ENCODE measurements at regions not wholly inside any gene's neighbourhood (a gene's known extent, or its start where the extent isn't known, plus 50 kb on each side); places are given as distances from the start of the nearest gene placed in this dataset.
A peak's percentile ranks its signal among the peaks of the same experiment; 100 is the strongest.
"Not testable (repeated sequence)": the region's sequence is repeated elsewhere in the genome, so short reads cannot be mapped to it uniquely, and the experiment has no call there.

DNA sequence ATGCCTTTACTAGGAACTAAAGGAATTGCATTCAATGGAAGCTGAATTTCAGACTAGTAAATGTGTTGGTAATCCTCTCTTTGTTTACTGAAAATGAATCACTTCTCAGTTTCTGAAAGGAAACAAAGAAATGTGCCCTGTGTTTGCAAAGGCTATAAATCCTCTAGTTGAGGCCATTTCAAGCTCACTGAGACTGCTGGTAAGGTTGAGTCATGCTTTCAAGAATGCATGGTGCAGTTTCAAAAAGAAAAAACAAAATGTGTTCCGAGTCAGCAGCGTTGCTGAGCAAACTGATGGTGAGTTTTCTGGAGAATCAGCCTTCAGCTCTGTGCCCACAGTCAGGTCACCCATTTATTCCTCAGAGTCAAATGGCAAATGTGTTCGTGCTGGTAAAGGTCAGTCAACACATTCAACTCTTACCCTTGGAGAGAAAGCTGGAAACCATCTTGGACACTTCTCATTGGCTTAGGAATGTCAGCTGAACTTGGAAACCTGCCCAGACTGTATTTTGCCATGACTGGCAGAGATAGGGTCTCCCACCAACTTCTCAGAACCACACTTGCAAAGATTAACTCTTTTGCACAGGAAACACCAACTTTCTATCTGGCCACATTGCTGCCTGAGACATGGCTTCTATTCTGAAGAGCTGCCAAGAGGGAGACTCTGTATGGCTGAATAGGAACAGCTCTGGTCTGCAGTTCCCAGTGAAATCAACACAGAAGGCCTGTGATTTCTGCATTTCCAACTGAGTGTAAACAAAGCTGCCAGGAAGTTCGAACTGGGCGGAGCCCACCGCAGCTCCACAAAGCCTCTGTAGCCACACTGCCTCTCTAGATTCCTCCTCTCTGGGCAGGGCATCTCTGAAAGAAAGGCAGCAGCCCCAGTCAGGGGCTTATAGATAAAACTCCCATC lies 484.4 kb downstream of the ATP23 start:
- no peaks in the 10 kb centered on the region for H3K79me2 ChIP-seq (ENCODE audit: control insufficient read depth, insufficient read depth, low read length, unreplicated experiment)
- peak overlapping the region; percentile 13 for H2AFZ ChIP-seq (ENCODE audit: low read length, unreplicated experiment)
- H3K4me3 ChIP-seq (ENCODE audit: low read depth, low read length), result peak overlapping the region; percentile 48
- peaks cover 37% of the 10 kb centered on the region for H3K4me1 ChIP-seq (ENCODE audit: control insufficient read depth, insufficient read depth, low read length, unreplicated experiment)
- peak overlapping the region; percentile 90 for H3K27ac ChIP-seq (ENCODE audit: low read depth, low read length)
- H3K36me3 ChIP-seq (ENCODE audit: insufficient read depth, low read length), result 0 out of 2 replicates have a peak, but pooled peaks cover under 1% of the 10 kb centered on the region
- no peaks in the 10 kb centered on the region for H3K27me3 ChIP-seq (ENCODE audit: insufficient read depth, low read length)

DNA sequence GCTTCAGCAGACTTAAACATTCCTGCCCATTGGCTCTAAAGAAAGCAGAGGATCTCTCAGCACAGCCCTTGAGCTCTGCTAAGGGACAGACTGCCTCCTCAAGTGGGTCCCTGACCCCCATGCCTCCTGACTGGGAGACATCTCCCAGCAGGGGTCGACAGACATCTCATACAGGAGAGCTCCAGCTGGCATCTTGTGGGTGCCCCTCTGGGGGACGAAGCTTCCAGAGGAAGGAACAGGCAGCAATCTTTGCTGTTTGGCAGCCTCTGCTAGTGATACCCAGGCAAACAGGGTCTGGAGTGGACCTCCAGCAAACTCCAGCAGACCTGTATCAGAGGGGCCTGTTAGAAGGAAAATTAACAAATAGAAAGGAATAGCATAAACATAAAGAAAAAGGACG lies 485.1 kb downstream of the ATP23 start:
- peaks cover 36% of the 10 kb centered on the region for H3K4me1 ChIP-seq (ENCODE audit: control insufficient read depth, insufficient read depth, low read length, unreplicated experiment)
- H3K4me3 ChIP-seq (ENCODE audit: low read depth, low read length); H3K79me2 ChIP-seq (ENCODE audit: control insufficient read depth, insufficient read depth, low read length, unreplicated experiment); H3K27me3 ChIP-seq (ENCODE audit: insufficient read depth, low read length); H3K36me3 ChIP-seq (ENCODE audit: insufficient read depth, low read length): not testable (repeated sequence)
- H2AFZ ChIP-seq (ENCODE audit: low read length, unreplicated experiment), result peak overlapping the region; percentile 13
- H3K27ac ChIP-seq (ENCODE audit: low read depth, low read length), result peak overlapping the region; percentile 90

DNA sequence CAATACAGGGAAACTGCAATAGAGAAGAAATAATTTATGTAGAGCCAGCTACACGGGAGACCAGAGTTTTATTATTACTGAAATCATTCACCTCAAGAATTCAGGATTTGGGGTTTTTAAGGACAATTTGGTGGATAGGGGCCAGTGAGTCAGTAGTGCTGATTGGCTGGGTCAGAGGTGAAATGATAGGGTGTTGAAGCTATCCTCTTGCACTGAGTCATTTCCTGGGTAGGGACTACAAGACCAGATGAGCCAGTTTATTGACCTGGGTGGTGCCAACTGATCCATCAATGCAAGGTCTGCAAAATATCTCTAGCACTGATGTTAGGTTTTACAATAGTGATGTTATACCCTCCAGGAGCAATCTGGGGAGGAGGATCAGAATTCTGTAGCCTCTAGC lies 486.3 kb downstream of the LRIG3 start:
- no peak overlapping the region for H3K4me3 ChIP-seq (ENCODE audit: low read depth, low read length)
- H3K79me2 ChIP-seq (ENCODE audit: control insufficient read depth, insufficient read depth, low read length, unreplicated experiment), result no peaks in the 10 kb centered on the region
- 0 out of 2 replicates have a peak, but pooled peaks cover 7% of the 10 kb centered on the region for H3K36me3 ChIP-seq (ENCODE audit: insufficient read depth, low read length)
- no peaks in the 10 kb centered on the region for H3K27me3 ChIP-seq (ENCODE audit: insufficient read depth, low read length)
- H3K4me1 ChIP-seq (ENCODE audit: control insufficient read depth, insufficient read depth, low read length, unreplicated experiment), result peaks cover 20% of the 10 kb centered on the region
- H2AFZ ChIP-seq (ENCODE audit: low read length, unreplicated experiment), result no peak overlapping the region
- peak overlapping the region; percentile 29; the same call in 1 of the 2 replicates for H3K27ac ChIP-seq (ENCODE audit: low read depth, low read length)

DNA sequence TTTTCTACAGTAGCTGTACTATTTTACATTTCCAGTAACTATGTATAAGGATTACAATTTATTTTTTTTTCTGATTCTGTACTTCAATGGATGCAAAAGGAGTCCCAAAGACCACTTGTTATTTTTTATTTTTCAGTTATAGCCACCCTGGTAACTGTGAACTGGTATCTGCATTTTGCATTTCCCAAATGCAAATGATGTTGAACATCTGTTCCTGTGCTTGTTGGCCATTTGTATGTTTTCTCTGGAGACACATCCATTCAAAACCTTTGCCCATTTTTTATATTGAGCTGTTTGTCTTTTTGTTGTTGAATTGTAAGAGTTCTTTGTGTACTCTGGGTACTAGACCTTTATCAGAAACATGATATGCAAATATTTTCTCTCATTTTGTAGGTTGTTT lies 485.6 kb downstream of the LRIG3 start:
- Histone ChIP-seq H3K79me2 (ENCODE audit: control insufficient read depth, insufficient read depth, low read length, unreplicated experiment) (no peaks in the 10 kb centered on the region), H3K4me1 (ENCODE audit: control insufficient read depth, insufficient read depth, low read length, unreplicated experiment) (peaks cover 20% of the 10 kb centered on the region)

DNA sequence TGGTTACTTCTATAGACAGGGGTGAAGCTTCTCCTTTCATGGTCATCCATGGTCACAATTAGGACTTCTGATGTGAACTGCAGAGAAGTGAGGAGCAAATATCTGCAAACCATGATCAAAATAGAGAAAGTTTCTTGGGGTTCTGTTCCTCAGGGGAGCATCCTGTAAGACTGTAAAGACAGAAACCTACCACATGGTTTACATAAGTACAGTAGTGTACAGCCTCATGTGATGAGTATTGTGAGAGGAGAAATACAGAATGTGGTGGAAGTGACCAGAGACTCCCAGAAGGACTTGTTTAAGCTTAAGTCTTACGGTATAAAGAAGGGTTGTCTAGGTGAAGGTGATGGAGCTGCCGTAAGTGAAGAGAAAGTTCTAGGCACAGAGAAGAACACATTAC lies 484.7 kb downstream of the LRIG3 start:
- Histone ChIP-seq H3K79me2 (ENCODE audit: control insufficient read depth, insufficient read depth, low read length, unreplicated experiment) (no peaks in the 10 kb centered on the region), H3K4me1 (ENCODE audit: control insufficient read depth, insufficient read depth, low read length, unreplicated experiment) (peaks cover 20% of the 10 kb centered on the region), H3K4me3 (ENCODE audit: low read depth, low read length) (no peak overlapping the region), H3K27ac (ENCODE audit: low read depth, low read length) (no peak overlapping the region), H2AFZ (ENCODE audit: low read length, unreplicated experiment) (no peak overlapping the region), H3K36me3 (ENCODE audit: insufficient read depth, low read length) (0 out of 2 replicates have a peak, but pooled peaks cover 7% of the 10 kb centered on the region), H3K27me3 (ENCODE audit: insufficient read depth, low read length) (no peaks in the 10 kb centered on the region)

More for the DNA sequence above, 485.6 kb downstream of the LRIG3 start:
- peak overlapping the region; percentile 12; the same call in 1 of the 2 replicates for H3K27ac ChIP-seq (ENCODE audit: low read depth, low read length)
- H3K4me3 ChIP-seq (ENCODE audit: low read depth, low read length), result no peak overlapping the region
- 0 out of 2 replicates have a peak, but pooled peaks cover 7% of the 10 kb centered on the region for H3K36me3 ChIP-seq (ENCODE audit: insufficient read depth, low read length)
- no peak overlapping the region for H2AFZ ChIP-seq (ENCODE audit: low read length, unreplicated experiment)
- H3K27me3 ChIP-seq (ENCODE audit: insufficient read depth, low read length), result no peaks in the 10 kb centered on the region

DNA sequence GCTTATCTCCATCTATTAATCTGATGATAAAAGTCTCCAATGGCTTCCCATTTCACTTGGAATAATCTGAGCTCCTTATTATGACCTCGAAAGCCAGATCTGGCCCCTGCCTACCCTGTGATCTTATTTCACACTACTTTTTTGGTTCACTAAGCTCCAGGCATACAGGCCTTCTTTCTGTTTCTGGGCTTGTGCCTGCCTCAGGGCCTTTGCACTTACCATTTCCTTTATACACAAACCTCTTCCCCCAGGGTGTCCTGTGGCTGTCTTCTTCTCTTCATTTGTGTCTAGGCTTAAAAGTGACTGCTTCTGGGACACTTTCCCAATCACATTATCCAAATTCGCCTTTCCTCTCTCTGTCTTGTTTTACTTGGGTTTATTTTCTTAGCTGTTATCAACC lies 478.8 kb downstream of the LRIG3 start:
- Histone ChIP-seq H2AFZ (ENCODE audit: low read length, unreplicated experiment) (no peak overlapping the region), H3K79me2 (ENCODE audit: control insufficient read depth, insufficient read depth, low read length, unreplicated experiment) (no peaks in the 10 kb centered on the region), H3K36me3 (ENCODE audit: insufficient read depth, low read length) (no peaks in the 10 kb centered on the region), H3K4me1 (ENCODE audit: control insufficient read depth, insufficient read depth, low read length, unreplicated experiment) (no peaks in the 10 kb centered on the region), H3K27me3 (ENCODE audit: insufficient read depth, low read length) (no peaks in the 10 kb centered on the region), H3K27ac (ENCODE audit: low read depth, low read length) (no peak overlapping the region), H3K4me3 (ENCODE audit: low read depth, low read length) (no peak overlapping the region)

DNA sequence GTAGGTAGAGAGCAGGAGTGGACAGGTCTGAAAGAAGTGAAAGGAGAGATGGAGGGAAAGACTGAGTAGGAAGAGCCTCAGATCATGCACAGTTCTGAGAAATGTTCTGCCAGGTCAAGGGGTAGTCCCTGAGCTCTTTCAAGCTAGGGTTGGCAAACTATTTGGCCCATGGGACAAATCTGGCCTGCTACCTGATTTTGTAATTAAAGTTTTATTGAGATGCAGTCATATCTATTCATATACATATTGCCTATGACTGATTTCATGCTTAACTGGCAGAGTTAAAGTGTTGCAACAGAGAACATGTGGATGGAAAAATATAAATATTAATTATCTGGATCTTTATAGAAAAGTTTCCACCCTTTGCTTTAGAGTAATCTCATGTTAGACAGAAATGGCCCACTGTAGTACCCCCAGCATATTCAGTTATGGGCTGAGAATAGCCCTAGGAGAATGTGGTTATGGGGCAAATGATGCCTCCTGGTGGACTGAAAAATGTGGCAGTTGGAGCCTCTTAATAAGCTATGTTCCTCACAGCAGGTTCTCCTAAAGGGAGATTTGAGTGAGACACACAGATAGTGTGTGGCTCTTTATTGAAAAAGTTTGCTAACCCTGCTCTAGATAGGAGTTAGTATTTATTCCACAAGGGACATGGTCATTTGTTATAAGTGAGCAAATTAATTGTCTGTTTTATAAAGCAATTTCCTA lies 476.9 kb downstream of the LRIG3 start:
- H3K27me3 ChIP-seq (ENCODE audit: insufficient read depth, low read length), result no peaks in the 10 kb centered on the region
- no peaks in the 10 kb centered on the region for H3K36me3 ChIP-seq (ENCODE audit: insufficient read depth, low read length)
- H3K4me1 ChIP-seq (ENCODE audit: control insufficient read depth, insufficient read depth, low read length, unreplicated experiment), result no peaks in the 10 kb centered on the region
- H3K79me2 ChIP-seq (ENCODE audit: control insufficient read depth, insufficient read depth, low read length, unreplicated experiment), result no peaks in the 10 kb centered on the region
- no peak overlapping the region for H3K4me3 ChIP-seq (ENCODE audit: low read depth, low read length)
- H2AFZ ChIP-seq (ENCODE audit: low read length, unreplicated experiment), result no peak overlapping the region
- no peak overlapping the region for H3K27ac ChIP-seq (ENCODE audit: low read depth, low read length)

DNA sequence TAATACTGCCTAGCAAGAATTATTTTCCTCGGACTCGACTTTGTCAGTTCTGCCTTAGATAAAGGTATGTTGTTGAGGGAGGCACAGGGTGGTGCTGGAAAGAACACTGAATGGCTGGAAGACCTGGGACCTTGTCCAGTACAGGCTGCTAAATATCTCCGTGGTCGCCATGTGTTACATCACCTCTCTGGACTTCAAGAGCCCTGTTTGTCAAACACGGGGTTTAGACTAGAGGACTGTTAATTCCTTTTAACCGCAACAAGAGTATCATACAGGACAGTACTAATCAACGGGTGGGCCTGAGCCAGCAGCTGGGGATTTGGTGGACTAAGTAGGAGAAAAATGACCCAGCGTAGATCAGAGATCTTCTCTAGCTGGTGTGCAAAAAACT lies 476.3 kb downstream of the LRIG3 start:
- Histone ChIP-seq H3K4me1 (ENCODE audit: control insufficient read depth, insufficient read depth, low read length, unreplicated experiment) (no peaks in the 10 kb centered on the region), H3K36me3 (ENCODE audit: insufficient read depth, low read length) (no peaks in the 10 kb centered on the region), H3K4me3 (ENCODE audit: low read depth, low read length) (no peak overlapping the region), H3K27me3 (ENCODE audit: insufficient read depth, low read length) (no peaks in the 10 kb centered on the region), H2AFZ (ENCODE audit: low read length, unreplicated experiment) (no peak overlapping the region), H3K27ac (ENCODE audit: low read depth, low read length) (no peak overlapping the region), H3K79me2 (ENCODE audit: control insufficient read depth, insufficient read depth, low read length, unreplicated experiment) (no peaks in the 10 kb centered on the region)

DNA sequence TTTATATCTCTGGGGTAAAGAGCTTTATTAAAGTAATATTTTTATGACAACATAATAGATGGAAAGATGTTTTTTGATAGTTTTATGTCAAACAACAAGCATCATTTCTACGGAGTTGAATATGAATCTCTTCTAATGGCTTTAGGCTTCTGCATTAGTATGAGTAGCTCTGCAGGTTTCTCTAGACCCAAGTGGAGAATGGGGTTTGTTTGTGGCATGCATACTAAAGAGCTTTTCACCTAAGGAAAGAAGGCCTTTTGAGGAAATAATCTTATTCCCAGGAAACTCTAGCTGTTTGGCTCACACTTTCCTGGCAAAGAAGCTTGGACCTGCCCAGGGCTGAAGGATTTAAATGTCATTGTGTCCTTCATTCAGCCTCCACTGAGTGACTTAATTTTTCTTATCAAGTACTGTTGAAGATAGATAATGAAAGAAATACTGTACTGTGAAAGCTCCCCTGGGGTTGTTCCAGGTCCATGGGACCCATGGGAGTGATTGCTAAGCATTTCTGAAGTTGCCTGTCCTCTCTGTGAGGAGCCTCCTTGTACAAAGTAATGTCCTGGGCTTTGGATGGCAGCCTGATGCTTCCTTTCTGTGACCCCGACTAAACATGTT lies 469.3 kb downstream of the LRIG3 start:
- no peaks in the 10 kb centered on the region for H3K27me3 ChIP-seq (ENCODE audit: insufficient read depth, low read length)

DNA sequence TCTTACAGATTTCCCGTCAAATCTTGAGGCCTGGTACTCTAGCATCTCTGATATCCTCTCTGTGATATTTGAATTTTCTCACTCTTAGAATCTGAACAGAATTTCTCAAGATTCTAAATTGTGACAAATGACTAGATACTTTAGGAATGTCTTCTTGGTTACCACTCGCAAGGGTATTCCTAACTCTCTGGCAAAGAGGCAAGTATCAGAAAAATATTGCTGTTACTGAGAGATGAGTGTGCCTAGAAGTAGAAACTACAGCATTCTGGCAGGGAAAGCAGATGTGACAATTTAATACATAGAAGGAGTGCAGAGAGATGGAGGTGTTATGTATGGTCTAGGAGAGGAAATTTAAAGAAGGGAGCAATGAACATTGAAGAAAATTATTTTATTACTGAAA lies 467.8 kb downstream of the LRIG3 start:
- Histone ChIP-seq H2AFZ (ENCODE audit: low read length, unreplicated experiment) (no peak overlapping the region), H3K79me2 (ENCODE audit: control insufficient read depth, insufficient read depth, low read length, unreplicated experiment) (no peaks in the 10 kb centered on the region), H3K27ac (ENCODE audit: low read depth, low read length) (peak overlapping the region; percentile 6; the same call in 1 of the 2 replicates), H3K4me3 (ENCODE audit: low read depth, low read length) (no peak overlapping the region), H3K4me1 (ENCODE audit: control insufficient read depth, insufficient read depth, low read length, unreplicated experiment) (peaks cover 23% of the 10 kb centered on the region), H3K27me3 (ENCODE audit: insufficient read depth, low read length) (no peaks in the 10 kb centered on the region), H3K36me3 (ENCODE audit: insufficient read depth, low read length) (no peaks in the 10 kb centered on the region)

More for the DNA sequence above, 469.3 kb downstream of the LRIG3 start:
- Histone ChIP-seq H3K4me3 (ENCODE audit: low read depth, low read length) (no peak overlapping the region), H3K36me3 (ENCODE audit: insufficient read depth, low read length) (no peaks in the 10 kb centered on the region), H3K4me1 (ENCODE audit: control insufficient read depth, insufficient read depth, low read length, unreplicated experiment) (peaks cover 23% of the 10 kb centered on the region), H3K27ac (ENCODE audit: low read depth, low read length) (no peak overlapping the region), H2AFZ (ENCODE audit: low read length, unreplicated experiment) (no peak overlapping the region), H3K79me2 (ENCODE audit: control insufficient read depth, insufficient read depth, low read length, unreplicated experiment) (no peaks in the 10 kb centered on the region)
